HG03175 (cell line): ENCODE measurements at regions not wholly inside any gene's neighbourhood (a gene's known extent, or its start where the extent isn't known, plus 50 kb on each side); places are given as distances from the start of the nearest gene placed in this dataset.
A peak's percentile ranks its signal among the peaks of the same experiment; 100 is the strongest.

Source experiments
- ATAC-seq: cut with Tn5 transposase; IDR thresholded peaks from one replicate; pipeline ENCODE4 v1.9.1; 2021; ENCODE audit warnings: mild to moderate bottlenecking, moderate library complexity; ENCODE audit not compliant: unreplicated experiment

DNA sequence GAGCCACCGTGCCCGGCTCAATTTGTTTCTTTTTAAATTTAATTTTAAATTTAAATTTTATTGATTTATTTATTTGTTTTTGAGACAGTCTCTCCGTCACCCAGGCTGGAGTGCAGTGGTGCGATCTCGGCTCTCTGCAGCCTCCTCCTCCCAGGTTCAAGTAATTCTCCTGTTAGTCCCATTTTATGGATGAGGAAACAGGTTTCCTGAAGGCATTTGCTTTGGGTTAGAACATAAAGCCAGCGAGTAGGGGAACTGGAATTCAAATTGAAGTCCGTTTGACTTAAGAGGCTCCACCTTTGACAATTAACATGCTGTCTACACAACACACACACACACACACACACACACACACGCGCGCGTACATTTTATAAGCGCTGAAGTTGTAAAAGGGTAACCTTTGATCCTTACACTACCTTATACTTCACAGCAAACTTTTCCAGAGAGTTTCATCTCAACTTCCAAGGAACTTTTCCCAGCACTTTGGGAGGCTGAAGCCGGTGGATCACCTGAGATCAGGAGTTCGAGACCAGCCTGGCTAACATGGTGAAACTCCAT, 232.0 kb downstream of the BCAS1 start:
- ATAC-seq: no peak

DNA sequence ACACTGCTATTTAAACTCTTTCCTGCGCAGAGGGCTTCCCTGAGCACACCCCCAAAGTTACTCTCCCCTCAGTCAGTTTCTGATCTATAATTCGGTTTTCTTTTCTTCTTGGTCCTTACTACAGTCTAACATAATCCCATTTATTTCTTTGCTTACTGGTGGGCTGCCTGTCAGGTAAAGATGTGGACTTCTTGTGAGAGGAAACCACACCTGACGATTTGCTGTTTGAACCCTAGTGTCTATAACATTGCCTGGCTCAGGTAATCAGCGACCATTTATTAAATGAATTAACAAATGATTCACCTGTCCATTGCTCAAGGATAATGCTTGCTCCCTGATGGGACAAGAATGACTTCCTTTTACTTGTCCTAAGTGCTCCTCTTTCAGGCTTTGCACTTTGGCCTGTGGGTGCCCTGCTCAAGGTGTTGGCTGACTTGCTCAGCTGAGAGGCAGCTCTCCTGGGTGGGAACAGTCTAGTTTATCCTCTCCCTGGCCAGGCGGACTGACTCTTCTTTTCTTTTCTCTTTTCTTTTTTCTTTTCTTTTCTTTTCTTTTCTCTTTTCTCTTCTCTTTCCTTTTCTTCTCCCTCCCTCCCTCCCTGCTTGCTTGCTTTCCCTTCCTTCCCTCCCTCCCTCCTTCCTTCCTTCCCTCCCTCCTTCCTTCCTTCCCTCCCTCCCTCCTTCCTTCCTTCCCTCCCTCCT, 233.1 kb downstream of the BCAS1 start:
- no peak for ATAC-seq

DNA sequence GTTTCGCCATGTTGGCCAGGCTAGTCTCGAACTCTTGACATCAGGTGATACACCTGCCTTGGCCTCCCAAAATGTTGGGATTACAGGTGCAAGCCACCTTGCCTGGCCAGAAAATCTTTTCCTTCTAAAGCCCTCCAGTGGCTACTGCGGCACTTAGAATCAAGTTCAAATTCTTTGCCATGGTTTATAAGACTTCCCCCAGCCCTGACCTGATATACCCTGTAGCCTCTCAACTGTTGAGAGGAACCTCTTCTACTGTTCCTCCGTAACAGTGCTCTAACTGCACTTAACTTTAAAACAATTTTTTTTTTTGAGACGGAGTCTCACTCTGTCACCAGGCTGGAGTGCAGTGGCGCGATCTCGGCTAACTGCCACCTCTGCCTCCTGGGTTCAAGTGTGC, 235.6 kb downstream of the BCAS1 start:
- ATAC-seq: no peak

DNA sequence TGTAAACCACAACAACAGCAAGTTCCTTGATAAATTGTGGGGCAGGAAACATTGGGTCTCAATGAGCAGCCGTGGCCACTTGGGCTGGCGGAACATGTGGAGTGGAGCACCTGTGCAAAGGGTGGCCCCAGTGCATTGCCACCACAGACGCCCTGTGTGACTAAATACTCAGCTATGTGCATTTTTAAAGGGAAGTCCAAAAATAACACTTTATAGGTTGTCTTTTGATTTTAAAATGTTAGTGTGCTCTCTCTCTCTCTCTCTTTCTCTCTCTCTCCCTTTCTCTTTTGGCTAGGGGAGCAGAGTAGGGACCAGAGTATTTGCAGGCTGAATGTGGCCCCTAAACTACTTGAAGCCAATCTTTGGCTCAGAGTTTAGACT, 236.3 kb downstream of the BCAS1 start:
- no peak for ATAC-seq

DNA sequence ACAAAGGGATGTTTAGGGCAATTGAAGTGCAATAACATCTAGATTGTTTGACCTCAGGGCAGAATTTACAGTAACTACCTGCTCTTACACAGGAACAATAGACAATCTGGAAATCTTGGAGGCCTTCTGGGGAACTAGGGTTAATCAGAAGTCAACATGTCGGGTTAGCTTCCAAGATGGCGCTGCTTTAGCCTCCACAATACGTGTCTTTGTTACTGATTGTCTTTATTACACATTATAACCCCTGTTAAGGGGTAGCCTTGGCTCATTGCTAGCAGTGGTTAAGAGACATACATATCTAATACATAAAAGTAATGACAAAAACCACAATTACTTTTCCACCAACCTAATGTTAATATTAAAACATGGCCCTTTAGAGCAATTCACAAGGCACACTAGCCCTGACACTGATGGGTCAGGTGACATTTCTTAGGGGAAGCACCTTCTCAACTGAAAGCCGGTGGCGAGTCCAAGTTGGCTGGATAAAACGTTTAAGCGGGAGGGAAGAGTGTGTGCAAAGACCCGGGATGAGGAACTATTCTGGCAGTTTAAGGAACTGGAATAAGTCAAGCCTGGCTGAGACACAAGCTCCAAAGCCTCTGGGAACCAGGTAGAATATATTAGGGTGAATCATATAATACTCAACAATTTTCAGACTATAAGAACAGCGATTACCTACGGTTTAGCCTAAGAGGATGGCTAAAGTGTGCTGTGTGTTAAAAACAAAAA, 236.9 kb downstream of the BCAS1 start:
- no peak for ATAC-seq

DNA sequence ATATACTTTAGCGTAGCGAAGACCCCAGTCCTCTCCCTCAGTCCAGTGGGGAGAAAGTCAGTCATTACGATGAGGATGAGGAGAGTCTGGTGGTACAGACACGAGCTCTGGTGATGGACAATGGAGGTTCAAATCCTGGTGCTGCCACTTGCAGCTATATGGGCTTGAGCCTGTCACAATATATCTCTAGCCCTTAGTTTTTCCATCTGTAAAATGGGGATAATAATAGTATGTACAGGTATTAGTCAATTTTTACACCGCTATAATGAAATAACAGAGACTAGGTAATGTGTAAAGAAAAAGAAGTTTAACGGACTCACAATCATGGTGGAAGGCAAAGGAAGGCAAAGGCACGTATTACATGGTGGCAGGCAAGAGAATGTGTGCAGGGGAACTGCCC, 237.9 kb downstream of the BCAS1 start:
- ATAC-seq: no peak

DNA sequence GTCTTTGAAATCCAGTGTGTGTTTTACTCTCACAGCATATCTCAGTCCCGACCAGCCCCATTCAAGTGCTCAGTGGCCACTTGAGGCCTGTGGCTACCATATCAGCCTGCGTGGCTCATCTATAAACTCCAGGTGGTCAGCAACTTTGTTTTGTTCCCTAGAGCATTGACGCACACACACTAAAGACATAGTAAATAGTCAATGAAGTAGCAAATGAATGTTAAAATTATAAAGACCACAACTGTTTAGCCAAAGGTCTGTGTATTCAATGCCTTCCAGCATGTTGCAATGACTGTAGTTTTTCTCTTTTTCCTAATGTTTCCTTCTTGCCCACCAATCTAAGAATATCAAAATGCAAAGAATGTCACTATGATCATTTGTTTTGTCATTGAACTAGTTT, 238.2 kb upstream of the ZNF217 start:
- ATAC-seq: no peak

DNA sequence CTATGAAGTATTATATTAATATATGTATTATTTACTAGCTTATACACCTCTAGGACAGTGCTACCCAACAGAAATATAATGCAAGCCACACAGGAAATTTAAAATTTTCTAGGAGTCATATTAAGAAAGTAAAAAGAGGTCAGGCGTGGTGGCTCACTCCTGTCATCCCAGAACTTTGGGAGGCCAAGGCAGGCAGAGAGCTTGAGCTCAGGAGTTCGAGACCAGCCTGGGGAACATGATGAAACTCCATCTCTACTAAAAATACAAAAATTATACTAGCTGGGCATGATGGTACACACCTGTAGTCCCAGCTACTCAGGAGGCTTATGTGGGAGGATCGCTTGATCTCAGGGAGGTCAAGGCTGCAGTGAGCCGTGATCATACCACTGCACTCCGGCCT, 237.6 kb upstream of the ZNF217 start:
- ATAC-seq: no peak

DNA sequence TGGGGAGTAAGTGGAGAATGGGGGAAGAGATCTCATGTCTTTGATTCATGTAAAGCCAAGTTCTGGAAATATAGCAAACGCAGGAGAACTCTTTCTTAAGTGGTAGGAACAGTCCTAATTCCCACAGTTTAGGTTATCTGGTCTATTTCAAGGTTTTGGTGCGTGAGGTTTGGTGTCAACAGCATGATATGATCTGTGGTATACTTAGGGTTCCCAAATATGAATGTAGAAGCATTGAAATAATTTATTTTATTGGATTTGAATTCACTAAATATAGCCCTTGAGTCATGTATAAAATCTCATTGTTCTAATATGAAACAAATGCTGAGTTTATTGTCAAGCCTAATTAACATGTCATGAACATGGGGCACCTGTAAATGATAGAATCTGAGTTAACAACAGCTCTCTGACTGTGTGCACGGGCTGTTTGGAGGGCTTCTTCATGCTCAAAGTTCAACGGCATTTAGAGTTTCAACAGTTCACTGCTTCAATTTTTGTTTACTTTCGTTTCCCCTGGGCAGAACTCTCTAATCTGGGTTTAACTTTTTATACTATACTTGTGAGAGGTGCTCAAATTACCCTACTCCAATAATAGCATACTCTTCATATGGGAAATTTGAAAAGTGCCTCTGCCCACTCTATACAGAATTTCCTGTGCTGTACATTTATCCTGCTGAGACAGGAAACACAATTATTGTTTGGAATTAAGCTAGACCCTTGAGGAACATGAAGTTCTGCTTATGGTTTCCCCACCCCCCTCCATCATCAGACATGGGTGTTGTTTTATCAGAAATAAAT, 236.3 kb upstream of the ZNF217 start:
- ATAC-seq: no peak

DNA sequence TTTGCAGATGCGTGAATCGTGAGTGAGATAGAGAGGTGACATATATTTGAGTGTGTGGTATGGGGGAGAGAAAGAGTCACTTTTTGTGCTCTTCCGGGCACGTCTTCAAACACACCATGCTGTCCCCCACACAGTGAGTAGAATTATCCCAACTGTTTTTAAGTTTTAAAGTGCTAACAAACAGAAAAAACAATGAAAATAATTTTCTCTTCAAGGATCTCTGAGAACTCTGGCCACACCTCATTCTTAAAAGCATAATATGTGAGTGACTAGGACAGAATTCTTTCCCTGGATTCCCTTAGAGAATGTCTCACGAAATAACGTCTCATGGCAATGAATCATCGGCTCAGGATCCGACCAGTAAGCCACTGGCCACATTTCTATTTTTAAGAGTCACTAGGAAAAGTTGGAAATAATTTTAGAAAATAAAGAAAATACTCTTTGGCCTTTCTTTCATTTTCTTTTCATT, 235.7 kb upstream of the ZNF217 start:
- no peak for ATAC-seq

DNA sequence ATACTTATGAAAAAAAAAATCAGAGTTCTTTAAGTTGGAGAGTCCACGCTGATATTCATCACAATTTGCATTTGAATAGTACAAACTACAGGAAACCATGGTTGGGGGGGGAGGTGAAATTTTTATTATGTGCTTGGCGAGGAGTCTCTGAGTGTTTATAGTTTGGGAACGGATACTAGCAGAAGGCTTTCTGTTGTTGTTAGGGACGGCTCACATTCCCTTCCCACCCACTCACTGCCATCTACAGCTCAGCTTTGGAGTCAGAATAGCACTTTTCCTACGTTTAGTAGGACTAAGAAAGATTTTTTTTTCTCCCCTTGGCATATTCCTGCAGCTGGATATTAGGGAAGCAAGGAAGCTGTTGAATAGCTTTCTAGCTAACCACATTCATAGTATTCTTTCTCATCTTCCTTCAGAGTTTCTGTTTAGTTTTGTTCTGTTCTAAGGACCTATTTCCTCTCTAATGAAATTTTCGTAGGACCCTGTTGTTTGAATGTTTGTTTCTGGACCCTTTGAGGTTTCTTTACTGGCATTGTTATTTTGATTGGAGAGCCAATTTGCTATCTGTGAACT, 235.1 kb upstream of the ZNF217 start:
- ATAC-seq: no peak

DNA sequence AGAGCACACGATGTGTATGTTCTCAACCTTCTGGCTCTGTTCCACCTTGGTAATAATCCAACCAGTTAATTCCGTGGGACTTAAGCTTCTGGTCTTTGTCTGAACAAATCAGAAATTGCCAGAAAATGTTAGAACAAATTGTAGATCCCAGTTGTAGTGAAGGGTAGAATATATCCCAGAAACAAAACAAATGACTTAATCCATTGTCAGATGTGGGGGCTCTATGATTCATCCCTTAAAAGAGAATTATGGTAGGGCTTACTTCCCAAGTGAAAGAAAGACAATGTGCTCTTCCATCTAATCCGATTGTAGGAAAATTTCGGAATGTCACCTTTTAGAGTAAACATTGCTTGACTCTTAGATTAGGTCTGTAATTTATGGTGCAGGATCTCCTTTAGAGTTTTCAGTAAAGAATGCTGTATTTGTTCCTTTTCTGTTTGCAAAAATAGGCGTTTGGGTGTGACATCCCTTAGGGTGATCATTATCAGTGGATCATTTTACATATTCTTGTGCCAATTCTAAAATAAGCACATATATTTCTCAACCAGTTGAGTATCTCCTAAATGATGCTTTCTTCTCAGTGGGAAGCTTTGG, 234.5 kb upstream of the ZNF217 start:
- ATAC-seq: no peak

DNA sequence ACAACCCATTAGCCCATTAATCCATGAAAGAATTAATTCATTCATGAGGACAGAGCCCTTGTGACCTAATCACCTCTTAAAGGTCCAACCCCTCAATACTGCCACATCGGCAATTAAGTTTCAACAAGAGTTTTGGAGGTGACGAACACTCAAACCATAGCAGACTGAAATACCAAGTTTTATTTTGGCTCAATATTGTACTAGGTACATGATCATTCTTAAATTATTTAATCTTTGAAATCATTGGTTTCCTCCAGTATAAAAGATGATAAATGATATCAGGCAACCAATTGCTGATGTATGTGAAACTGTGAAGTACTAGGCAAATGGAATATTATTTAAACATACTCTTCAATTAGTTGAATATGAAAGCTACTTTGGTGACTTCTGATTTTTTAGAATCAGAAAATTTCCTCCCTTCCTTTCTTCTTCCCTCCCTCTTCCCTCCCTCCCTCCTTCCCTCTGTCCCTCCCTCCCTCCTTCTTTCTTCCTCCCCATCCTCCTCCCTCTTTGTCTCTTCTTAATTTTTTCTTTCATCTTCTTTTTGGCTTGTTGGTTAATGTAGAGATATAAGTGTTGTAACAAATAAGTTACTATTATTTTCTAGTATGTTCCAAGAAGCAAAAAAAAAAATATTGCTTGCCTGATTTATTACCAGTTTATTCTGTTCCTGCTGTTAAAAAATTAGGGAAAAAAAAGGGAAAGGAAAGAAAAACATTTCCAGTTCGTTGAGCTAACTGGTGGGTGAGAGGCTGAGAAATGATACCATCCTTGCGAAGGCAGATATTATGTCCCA, 233.9 kb upstream of the ZNF217 start:
- no peak for ATAC-seq

DNA sequence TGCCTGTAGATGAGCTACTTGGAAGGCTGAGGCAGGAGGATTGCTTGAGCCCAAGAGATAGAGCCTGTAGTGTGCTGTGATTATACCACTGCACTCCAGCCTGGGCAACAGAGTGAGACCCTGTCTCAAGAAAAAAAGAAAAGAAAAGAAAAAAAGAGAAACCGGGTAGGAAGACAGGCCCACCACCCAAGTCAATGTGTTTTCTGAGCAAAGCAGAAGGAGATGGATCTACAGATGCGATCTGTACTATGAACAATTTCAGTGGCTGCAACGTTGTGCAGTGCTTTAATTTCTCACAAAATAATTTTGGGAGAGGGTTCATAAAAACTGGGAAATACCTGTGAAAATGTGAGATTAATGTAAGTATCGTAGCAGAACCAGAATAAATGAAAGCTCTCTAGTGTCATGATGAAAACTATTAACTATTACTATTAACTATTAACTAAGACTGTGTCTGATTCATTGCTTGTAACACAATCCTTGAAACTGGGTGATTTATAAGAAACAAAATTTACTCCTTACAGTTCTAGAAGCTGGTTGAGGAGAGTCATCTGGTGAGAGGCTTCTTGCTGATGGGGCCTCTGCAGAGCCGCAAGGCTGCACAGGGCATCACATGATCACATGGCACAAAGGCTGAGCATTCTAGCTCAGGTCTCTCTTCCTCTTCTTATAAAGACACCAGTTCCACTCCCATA, 233.1 kb upstream of the ZNF217 start:
- peak; percentile 86 for ATAC-seq

DNA sequence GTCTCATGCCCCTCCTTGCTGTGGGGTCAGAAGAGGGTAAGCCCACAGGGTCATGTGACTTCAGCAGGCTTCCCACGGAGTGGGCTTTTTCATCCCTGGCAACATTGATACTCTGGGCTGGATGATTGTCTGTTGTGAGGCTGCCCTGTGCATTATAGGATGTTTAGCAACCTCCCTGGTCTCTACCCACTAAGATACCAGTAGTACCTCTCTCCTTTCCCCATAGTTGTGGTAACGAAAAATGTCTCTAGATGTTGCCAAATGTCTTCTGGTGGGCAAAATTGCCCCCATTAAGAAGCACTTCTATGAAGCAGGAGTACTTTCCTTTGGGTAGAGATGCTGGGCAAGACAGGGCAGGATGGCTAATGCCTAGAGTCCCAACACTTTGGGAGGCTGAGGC, 232.5 kb upstream of the ZNF217 start:
- no peak for ATAC-seq

DNA sequence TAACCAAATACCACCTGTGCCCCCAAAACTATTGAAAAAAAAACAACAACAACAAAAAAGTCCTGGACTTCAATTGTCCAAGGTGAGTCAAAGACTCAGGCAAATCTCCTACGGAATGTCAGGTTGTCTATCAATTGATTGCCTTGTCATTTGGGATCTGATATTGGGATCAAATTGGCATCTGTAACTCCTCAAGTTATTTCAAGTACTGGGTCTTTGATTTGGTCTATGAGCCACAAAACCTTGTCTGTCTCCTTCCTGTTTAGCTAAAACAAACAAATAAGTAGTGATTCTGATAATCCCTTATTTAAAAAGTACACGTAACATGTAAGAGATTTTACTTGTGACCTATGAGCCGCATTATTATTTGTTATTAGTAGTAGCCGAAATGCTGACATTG, 231.6 kb upstream of the ZNF217 start:
- ATAC-seq: no peak

DNA sequence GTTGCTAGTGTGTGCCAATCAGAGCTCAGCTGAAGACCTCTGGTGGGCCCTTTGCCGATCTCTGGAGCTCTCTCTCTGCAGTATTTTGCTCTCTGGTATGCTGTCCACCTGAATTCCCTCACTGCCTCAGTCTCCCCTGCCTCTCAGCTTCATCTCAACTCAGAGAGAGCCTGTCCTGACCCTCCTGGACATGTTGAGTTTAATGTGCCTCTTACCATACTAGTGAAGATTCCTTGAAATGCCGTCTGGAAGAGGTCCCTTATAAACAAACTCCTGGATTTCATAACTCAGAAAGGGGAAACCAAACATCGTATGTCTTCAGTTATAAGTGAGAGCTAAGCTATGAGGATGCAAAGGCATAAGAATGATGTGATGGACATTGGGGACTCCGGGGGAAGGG, 231.1 kb upstream of the ZNF217 start:
- no peak for ATAC-seq

DNA sequence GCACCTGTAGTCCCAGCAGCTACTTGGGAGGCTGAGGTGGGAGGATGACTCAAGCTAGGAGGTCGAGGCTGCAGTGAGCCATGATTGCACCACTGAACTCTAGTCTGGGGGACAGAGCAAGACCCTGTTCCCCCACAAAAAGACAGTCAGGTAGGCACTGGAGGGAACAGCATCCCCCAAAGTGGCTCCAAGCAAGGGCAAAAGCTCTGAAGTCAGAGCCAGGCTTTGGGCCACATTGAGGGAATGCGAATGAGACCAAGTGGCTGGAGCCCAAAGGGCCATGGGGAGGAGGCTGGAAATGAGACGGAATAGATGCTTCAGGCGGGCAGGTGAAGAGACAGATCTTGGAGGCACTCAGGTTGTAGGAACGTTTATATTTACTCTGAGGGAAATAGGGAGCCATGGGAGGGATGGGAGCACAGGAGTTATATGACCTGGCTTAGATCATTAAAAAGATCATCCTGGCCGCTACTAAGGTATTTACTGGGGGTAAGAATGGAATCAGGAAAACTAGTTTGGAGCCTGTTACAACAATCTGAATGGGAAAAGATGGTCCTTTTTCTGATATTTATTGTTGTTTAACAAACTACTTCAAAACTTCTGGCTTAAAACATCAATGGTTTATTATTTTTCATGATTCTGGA, 229.6 kb upstream of the ZNF217 start:
- ATAC-seq: no peak

DNA sequence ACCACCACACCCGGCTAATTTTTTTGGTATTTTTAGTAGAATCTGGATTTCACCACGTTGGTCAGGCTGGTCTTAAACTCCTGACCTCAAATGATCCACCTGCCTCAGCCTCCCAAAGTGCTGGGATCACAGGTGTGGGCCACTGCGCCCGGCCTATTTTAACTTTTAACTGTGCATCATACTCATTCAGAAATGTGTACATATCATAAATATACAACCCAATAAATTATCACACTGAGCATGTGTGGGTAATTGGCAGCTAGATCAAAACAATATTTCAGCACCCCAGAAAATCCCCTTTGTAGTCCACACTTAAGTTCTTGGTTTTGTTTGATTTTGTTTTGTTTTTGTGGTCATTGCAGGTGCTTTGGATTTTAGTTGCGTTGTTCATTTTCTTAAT, 228.9 kb upstream of the ZNF217 start:
- no peak for ATAC-seq
